Fibroblast of mammary gland (primary cell): ENCODE measurements at regions not wholly inside any gene's neighbourhood (a gene's known extent, or its start where the extent isn't known, plus 50 kb on each side); places are given as distances from the start of the nearest gene placed in this dataset.
A peak's percentile ranks its signal among the peaks of the same experiment; 100 is the strongest.

ENCODE experiments used
- DNase-seq: peaks from one replicate; pipeline ENCODE4 v3.0.0-alpha.2; 2010; ENCODE audit warnings: low read depth
- H3K4me3 ChIP-seq: 2 replicates; pipeline ENCODE4 v1.5.1; 2011; ENCODE audit warnings: low read depth, mild to moderate bottlenecking, low read length, moderate library complexity; ENCODE audit not compliant: control insufficient read depth
- TF ChIP-seq, protein P1 (sequence below): conservative IDR thresholded peaks from 2 replicates; pipeline ENCODE4 v1.5.1; 2011; ENCODE audit warnings: low read depth, low read length, inconsistent platforms; ENCODE audit not compliant: control insufficient read depth, insufficient read depth

DNA sequence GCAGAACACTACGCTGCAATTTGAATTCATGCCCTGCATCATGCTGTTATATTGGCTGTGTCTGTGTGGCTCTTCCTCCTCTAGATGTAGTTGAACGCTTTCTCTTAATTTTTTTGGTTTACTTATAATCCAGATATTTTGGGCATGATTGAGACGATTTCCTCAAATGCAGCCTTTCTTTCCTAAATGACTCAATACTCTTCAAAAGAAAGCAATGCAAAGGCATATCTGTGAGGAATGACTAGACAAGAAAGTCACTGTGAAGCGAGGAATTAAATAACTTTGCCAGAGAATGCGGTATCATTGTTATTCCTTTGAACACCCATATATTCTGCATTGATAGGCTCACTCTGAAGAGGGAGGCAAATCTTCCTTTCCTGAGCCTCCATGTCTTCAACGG is 152.8 kb downstream of the YIPF5 start:
- peak; percentile 15 for DNase-seq
- no peak overlapping the region for H3K4me3 ChIP-seq
- TF ChIP-seq, protein P1, sequence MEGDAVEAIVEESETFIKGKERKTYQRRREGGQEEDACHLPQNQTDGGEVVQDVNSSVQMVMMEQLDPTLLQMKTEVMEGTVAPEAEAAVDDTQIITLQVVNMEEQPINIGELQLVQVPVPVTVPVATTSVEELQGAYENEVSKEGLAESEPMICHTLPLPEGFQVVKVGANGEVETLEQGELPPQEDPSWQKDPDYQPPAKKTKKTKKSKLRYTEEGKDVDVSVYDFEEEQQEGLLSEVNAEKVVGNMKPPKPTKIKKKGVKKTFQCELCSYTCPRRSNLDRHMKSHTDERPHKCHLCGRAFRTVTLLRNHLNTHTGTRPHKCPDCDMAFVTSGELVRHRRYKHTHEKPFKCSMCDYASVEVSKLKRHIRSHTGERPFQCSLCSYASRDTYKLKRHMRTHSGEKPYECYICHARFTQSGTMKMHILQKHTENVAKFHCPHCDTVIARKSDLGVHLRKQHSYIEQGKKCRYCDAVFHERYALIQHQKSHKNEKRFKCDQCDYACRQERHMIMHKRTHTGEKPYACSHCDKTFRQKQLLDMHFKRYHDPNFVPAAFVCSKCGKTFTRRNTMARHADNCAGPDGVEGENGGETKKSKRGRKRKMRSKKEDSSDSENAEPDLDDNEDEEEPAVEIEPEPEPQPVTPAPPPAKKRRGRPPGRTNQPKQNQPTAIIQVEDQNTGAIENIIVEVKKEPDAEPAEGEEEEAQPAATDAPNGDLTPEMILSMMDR = no peak

GRCh38 chr5:144024090-144024489 is 146.4 kb downstream of the YIPF5 start:
- DNase-seq = no peak
- no peak overlapping the region for H3K4me3 ChIP-seq
- TF ChIP-seq, protein P1 = no peak

DNA sequence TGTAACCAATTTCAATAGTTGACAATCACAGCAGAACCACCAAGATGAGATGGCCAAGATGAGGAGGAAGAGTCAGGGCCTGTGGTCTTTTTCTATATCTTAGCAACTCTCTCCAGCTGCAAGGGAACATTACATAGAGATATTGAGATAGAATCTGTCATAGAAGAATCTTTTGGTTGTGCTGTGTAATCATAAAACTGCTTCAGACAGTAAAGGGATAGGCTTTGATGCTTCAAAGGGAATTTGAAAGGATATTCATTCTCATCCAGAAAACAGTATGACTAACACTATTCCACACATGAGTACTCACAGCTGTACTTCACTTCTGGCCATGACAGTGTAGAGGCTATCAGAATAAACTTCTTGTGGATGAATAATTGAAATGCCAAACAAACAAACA is 145.9 kb downstream of the YIPF5 start:
- DNase-seq = peak; percentile 54
- TF ChIP-seq, protein P1 = no peak
- H3K4me3 ChIP-seq = no peak overlapping the region

GRCh38 chr5:144026286-144026685 is 144.2 kb downstream of the YIPF5 start:
- TF ChIP-seq, protein P1 = no peak
- no peak for DNase-seq
- H3K4me3 ChIP-seq = no peak overlapping the region

GRCh38 chr5:144028058-144028457 is 142.4 kb downstream of the YIPF5 start:
- DNase-seq = peak; percentile 89
- no peak overlapping the region for H3K4me3 ChIP-seq
- TF ChIP-seq, protein P1 = no peak

- DNase-seq = peak; percentile 86
- TF ChIP-seq, protein P1 = no peak
- no peak overlapping the region for H3K4me3 ChIP-seq
Measured at GRCh38 chr5:144028636-144029035, 141.8 kb downstream of the YIPF5 start.

- no peak for DNase-seq
- TF ChIP-seq, protein P1 = no peak
Measured at GRCh38 chr5:144030904-144031303, 139.6 kb downstream of the YIPF5 start.

More at GRCh38 chr5:144030904-144031303, 139.6 kb downstream of the YIPF5 start:
- H3K4me3 ChIP-seq = no peak overlapping the region
